GM18861 (cell line): ENCODE measurements at regions not wholly inside any gene's neighbourhood (a gene's known extent, or its start where the extent isn't known, plus 50 kb on each side); places are given as distances from the start of the nearest gene placed in this dataset.
"Not testable (repeated sequence)": the region's sequence is repeated elsewhere in the genome, so short reads cannot be mapped to it uniquely, and the experiment has no call there.

ENCODE experiments used
- ATAC-seq: cut with Tn5 transposase; IDR thresholded peaks from one replicate; pipeline ENCODE4 v1.9.1; 2021; ENCODE audit not compliant: unreplicated experiment

- ATAC-seq = no peak
Observed at GRCh38 chr5:75002271-75002670, 50.1 kb downstream of the GCNT4 start.

GRCh38 chr5:74995926-74996325, 56.4 kb downstream of the GCNT4 start:
- ATAC-seq = no peak

- no peak for ATAC-seq
Observed at GRCh38 chr5:74994826-74995225, 57.5 kb downstream of the GCNT4 start.

DNA sequence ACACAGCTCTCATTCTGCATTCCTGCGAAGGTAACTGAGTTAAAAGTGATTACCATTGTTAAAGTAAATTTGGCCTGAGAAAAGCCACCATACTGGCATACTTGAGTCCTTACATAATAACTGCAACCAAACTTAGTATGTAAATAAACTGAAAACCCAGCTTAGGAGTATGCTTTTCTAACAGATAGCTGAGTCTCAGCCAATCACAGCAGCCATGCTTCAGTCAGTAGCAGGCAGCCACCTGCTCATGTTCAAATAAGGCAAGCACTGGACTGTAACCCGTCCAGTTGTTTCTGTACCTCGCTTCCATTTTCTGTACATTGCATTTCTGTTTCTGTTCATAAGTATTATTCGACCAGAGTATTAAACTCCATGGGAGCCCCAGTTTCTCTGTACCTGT, 58.6 kb downstream of the GCNT4 start:
- ATAC-seq = no peak

GRCh38 chr5:74992791-74993190, 59.6 kb downstream of the GCNT4 start:
- ATAC-seq = no peak

DNA sequence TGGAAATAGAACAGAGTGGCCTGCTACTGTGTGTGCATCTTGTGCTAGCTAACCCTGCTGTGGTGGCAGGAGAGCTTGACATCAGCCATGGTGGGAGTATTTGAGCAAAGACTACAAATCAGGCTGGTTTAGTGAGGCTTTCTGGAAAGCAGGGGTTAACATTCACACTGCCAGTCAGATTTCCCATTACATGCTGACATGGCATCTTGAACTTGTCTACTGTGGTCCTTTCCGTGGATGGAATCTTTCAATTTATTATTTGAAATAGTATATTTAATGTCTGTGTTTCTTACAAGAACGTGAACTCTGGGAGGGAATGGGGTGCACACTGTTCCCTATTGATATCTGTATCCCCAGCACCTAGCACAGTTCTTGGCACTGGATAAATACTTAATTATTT, 60.8 kb downstream of the GCNT4 start:
- ATAC-seq = no peak

DNA sequence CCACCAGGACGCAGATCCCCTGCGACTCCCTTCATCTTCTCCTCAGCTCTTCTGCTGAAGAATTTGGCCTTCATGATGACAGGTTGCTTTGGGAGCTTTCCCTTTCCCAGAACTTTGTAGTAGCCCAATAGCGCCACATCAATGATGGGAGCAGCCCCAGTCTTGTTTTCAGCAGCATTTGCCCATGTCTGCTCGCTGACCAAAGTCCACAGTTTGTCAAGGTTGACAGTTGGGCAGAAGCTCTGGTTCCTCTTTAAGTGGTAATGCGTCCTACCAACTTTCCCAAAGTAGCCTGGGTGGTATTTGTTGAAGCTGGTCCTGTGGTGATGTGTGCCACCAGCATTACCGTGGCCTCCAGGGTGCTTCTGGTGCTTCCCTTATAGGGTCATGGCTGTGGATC, 62.2 kb downstream of the GCNT4 start:
- no peak for ATAC-seq

DNA sequence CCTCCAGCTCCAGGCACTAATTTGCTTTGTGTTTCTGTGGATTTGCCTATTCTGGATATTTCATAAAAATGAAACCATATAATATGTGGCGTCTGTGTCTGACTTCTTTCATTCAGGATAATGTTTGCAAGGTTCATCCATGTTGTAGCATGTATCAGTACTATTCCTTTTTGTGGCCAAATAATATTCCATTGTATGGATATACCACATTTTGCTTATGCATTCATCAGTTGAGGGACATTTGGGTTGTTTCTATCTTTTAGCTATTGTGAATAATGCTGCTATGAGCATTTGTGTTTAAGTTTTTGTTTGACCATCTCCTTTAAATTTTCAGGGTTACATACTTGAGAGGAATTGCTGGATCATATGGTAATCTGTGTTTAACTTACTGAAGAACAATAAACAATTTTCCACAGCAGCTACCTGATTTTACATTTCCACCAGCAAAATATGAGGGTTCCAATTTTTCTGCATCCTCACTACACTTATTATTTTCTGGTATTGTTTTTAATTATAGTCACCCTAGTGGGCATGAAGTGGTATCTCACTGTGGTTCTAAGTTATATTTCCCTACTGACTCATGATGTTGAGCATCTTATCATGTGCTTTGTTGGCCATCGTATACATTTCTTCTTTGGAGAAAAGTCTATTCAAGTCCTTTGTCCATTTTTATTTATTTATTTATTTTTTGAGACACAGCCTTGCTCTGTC, 63.9 kb downstream of the GCNT4 start:
- no peak for ATAC-seq

GRCh38 chr5:74978345-74978744, 74.0 kb downstream of the GCNT4 start:
- no peak for ATAC-seq

DNA sequence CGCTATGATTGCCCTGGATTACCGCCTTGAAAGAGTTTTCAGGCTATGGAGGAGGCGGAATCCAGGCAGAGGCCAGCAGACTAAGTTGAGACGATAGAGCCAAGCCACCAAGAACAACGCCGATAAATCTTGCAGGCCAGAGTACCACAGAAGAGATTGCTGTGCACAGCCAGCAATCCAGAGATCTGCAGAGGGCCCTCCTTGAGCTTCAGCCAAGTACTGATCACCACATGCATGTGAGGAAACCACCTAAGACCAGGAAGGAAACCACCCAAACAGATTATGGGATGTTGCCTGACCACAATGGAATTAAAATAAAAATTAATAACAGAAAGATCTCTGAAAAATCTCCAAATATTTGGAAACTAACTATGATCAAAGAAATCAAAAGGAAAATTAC, 74.9 kb downstream of the GCNT4 start:
- ATAC-seq = no peak

GRCh38 chr5:74976651-74977050, 75.7 kb downstream of the GCNT4 start:
- no peak for ATAC-seq

GRCh38 chr5:74975582-74975981, 76.8 kb downstream of the GCNT4 start:
- ATAC-seq = no peak

DNA sequence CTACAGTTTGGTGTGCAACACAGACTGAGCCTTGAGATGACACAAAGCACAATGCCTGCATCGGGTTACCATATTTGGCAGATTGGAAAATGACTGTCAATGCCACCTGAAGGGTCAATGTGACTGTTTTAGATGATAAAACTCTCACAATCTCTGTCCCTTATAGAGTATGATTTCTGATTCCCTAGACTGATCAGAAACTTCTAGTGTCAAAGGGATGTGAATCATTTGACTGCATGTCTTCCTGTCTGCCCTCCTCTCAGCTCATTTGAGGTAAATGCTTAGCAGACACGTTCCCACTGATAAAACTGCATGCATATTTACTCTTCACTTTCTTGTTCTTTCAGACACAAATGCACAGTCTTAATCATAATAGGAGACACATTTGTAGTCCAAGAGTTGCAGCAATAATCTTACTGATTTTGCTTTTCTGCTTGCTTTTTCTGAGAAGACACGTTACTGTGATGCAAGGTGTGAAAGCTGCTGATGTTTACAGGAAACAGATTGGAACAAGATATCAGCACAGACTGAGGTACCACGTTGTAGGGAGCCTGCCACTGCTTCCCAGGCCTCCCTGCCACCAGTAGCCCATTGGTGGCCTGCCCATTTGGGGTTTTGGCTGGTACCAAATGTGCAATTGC, 77.8 kb downstream of the GCNT4 start:
- no peak for ATAC-seq

GRCh38 chr5:74973694-74974093, 78.7 kb downstream of the GCNT4 start:
- no peak for ATAC-seq

DNA sequence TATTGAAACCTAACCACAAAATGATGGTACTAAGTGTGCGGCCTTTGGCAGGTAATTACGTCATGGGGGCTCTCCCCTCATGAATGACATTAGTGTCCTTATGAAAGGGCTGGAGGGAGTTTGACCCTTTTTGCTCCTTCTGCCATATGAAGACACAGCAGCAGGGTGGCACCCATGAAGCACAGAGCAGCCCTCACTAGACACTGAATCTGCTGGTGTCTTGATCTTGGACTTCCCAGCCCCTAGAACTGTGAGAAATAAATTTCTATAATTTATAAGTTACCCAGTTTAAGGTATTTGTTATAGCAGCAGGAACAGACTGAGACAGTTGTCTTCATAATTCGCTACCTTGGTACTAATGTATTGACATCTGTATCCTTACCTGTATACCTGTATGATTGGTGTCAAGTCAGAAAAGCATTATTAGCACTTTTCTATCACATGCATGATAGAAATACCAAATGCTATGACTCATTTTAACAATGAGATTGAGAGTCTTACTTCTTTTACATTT, 80.4 kb downstream of the GCNT4 start:
- no peak for ATAC-seq

- not testable (repeated sequence) for ATAC-seq
Observed at GRCh38 chr5:74970891-74971290, 81.5 kb downstream of the GCNT4 start.

DNA sequence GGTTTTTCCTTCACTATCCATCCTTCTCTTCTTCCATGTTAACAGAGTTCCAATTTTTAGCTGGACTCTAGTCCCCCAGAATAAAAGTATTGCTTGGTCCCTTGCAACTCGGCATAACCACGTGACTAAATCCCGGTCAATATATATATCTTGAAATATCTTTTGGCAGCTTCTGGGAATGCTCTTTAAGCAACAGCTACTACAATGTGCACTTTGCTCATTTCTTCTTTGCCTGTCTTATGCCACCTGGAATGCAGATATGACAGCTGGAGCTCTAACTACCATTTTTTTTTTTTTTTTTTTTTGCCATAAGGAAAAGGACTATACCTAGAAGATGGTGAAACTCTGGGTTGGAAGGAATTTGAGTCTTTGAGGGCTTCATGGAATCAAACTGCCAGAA, 82.6 kb downstream of the GCNT4 start:
- no peak for ATAC-seq

- ATAC-seq = no peak
Observed at GRCh38 chr5:74966141-74967026, 86.0 kb downstream of the GCNT4 start.

DNA sequence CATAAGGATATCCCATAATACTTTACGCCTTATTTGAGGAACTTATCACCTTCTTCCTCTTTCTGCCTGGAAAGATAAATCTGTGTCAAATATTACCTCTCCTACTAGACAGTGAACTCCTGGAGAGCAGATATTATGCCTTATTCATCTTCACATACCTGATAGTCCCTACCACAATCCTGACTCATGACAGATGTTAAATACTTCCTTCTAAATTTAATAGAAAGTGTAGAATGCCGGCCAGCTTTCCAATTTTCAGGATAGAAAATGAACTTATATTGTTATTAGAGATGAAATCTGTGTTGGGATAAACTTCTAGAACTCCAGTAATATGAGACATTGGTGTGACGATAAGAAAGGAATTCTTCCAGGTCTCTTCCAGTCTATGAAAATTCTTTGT, 89.0 kb downstream of the GCNT4 start:
- no peak for ATAC-seq

- ATAC-seq = no peak
Observed at GRCh38 chr5:74957906-74958305, 91.7 kb upstream of the FAM169A start.

DNA sequence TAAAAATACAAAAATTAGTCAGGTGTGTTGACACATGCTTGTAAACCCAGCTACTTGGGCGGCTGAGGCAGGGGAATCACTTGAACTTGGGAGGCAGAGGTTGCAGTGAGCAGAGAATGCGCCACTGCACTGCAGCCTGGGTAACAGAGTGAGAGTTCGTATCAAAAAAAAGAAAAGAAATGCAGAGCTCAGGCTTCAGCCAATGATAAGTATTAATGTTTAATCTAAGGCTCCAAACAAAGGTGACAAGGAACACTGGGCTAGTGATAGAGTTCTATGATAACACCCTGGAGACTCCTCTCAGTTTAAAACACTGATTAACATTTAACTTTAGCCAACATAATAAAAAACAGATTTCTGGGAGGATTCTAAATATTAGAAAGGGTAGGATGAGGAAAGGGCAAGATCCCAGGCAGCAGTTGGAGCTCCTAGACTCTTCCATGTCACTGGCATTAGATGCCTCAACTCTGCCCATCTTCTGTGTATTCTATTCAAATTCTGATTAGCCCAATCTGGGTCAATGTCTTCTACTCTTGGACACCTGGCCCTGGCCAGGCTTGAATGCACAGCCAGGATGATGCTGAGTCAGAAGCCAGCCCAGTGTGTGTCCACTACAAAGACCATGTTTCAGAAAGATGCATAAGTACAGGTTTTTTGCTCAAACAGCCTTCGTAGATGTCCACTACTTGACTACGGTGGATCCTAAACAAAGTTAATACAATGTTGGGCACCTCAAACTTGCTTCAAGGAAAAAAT, 91.0 kb upstream of the FAM169A start:
- ATAC-seq = no peak
